Gastroesophageal sphincter (tissue), 4 donors: ENCODE measurements at regions not wholly inside any gene's neighbourhood (a gene's known extent, or its start where the extent isn't known, plus 50 kb on each side); places are given as distances from the start of the nearest gene placed in this dataset.
A peak's percentile ranks its signal among the peaks of the same experiment; 100 is the strongest.

Experiments
- ATAC-seq: fragments of 150-250 bp; one replicate; pipeline ENCODE4 v1.9.1; 2016; ENCODE audit warnings: mild to moderate bottlenecking, moderate library complexity
- H3K27ac ChIP-seq, 4 donors: fragments of 200-600 bp; sonication (generic) in 3 of 4; 1 replicate in 3 of 4; 2 replicates in 1 of 4; pipeline ENCODE4 v1.5.1; 2016 to 2019
- H3K27me3 ChIP-seq: fragments of 200-600 bp; sonication (generic); one replicate; pipeline ENCODE4 v1.5.1; 2019
- H3K36me3 ChIP-seq, 2 donors: fragments of 200-600 bp; sonication (generic); one replicate each; pipeline ENCODE4 v1.5.1; 2019; ENCODE audit warnings: control low read depth in 1 of 2
- H3K4me1 ChIP-seq, 3 donors: fragments of 200-600 bp; sonication (generic); 1 replicate in 2 of 3; 2 replicates in 1 of 3; pipeline ENCODE4 v1.5.1; 2016 to 2019; ENCODE audit warnings: control low read depth in 2 of 3
- H3K4me3 ChIP-seq, 2 donors: fragments of 200-600 bp; sonication (generic); one replicate each; pipeline ENCODE4 v1.5.1; 2019; ENCODE audit warnings: mild to moderate bottlenecking in 1 of 2, moderate library complexity in 1 of 2
- H3K9me3 ChIP-seq, 3 donors: fragments of 200-600 bp; sonication (generic); one replicate each; pipeline ENCODE4 v1.5.1; 2017 to 2019; ENCODE audit warnings: control low read depth in 2 of 3
- CTCF ChIP-seq, 4 experiments: fragments of 200-600 bp in 2 of 4; fragments of 450-650 bp in 2 of 4; sonication (generic) in 1 of 4; IDR thresholded peaks; one replicate each; pipeline ENCODE4 v1.5.1; 2017 to 2019; ENCODE audit warnings: antibody characterized with exemption in 4 of 4, mild to moderate bottlenecking in 2 of 4, moderate library complexity in 2 of 4
- EP300 ChIP-seq: sonication (generic); formaldehyde crosslinking; IDR thresholded peaks from one replicate; pipeline ENCODE4 v1.6.1; 2017; ENCODE audit warnings: antibody characterized with exemption, mild to moderate bottlenecking
- POLR2A ChIP-seq, 2 donors: fragments of 450-650 bp; IDR thresholded peaks; one replicate each; pipeline ENCODE4 v1.6.1; 2017; ENCODE audit warnings: antibody characterized with exemption in 2 of 2, mild to moderate bottlenecking in 2 of 2, moderate library complexity in 1 of 2
- POLR2AphosphoS5 ChIP-seq: sonication (generic); formaldehyde crosslinking; IDR thresholded peaks from one replicate; pipeline ENCODE4 v1.6.1; 2017; ENCODE audit warnings: antibody characterized with exemption
- WGBS, 2 donors: methylation state at CpG; one replicate each; pipeline ENCODE4 v1.1.5; 2018; ENCODE audit warnings: low coverage in 1 of 2; 5-methylcytosine and 5-hydroxymethylcytosine counted together

- TF ChIP-seq POLR2AphosphoS5: no peak
- no peaks in the 10 kb centered on the region for H3K9me3 ChIP-seq
- no peak overlapping the region for H3K27ac ChIP-seq
Measured at GRCh38 chrX:13494562-13494961, 74.8 kb upstream of the EGFL6 start.

GRCh38 chrX:13493659-13494058, 75.7 kb upstream of the EGFL6 start:
- H3K27ac ChIP-seq: no peak overlapping the region
- no peaks in the 10 kb centered on the region for H3K9me3 ChIP-seq
- no peaks in the 10 kb centered on the region for H3K27me3 ChIP-seq
- no peak for TF ChIP-seq POLR2A (IDR thresholded peaks at IDR 0.05)
- TF ChIP-seq CTCF (IDR thresholded peaks at IDR 0.05): no peak
- TF ChIP-seq POLR2AphosphoS5: no peak
- TF ChIP-seq EP300: no peak
- H3K36me3 ChIP-seq: no peaks in the 10 kb centered on the region
- 79 to 84% methylated on average over 2 to 5 of the region's 5 CpGs for WGBS, 2 donors
- H3K4me3 ChIP-seq: no peak overlapping the region
- peaks cover 0 to 3% (median 0%) of the 10 kb centered on the region in 3 donors for H3K4me1 ChIP-seq
- ATAC-seq: no peak

More at GRCh38 chrX:13494562-13494961, 74.8 kb upstream of the EGFL6 start:
- H3K27me3 ChIP-seq: no peaks in the 10 kb centered on the region
- no peak overlapping the region for H3K4me3 ChIP-seq
- no peak for ATAC-seq
- no peaks in the 10 kb centered on the region for H3K4me1 ChIP-seq
- H3K36me3 ChIP-seq: no peaks in the 10 kb centered on the region
- 77 to 100% methylated on average over 2 of the region's 2 CpGs for WGBS, 2 donors

- 95% methylated on average over 2 of the region's 2 CpGs; no CpG with 5 or more reads in 1 of the 2 donors for WGBS, 2 donors
Measured at GRCh38 chrX:13492286-13492685, 77.1 kb upstream of the EGFL6 start.

GRCh38 chrX:13491061-13491460, 78.3 kb upstream of the EGFL6 start:
- no peak overlapping the region for H3K4me3 ChIP-seq
- H3K36me3 ChIP-seq: no peaks in the 10 kb centered on the region
- H3K27me3 ChIP-seq: no peaks in the 10 kb centered on the region
- TF ChIP-seq POLR2A (IDR thresholded peaks at IDR 0.05) (no peak), EP300 (no peak), POLR2AphosphoS5 (no peak), CTCF (IDR thresholded peaks at IDR 0.05) (no peak)
- no peak for ATAC-seq
- 71 to 88% methylated on average over 3 of the region's 3 CpGs for WGBS, 2 donors
- no peak overlapping the region for H3K27ac ChIP-seq
- H3K9me3 ChIP-seq: no peaks in the 10 kb centered on the region
- H3K4me1 ChIP-seq: peaks cover 0 to 29% (median 5%) of the 10 kb centered on the region in 3 donors

More at GRCh38 chrX:13492286-13492685, 77.1 kb upstream of the EGFL6 start:
- Histone ChIP-seq H3K36me3 (no peaks in the 10 kb centered on the region), H3K9me3 (no peaks in the 10 kb centered on the region), H3K4me1 (peaks cover 0 to 16% (median 5%) of the 10 kb centered on the region in 3 donors), H3K4me3 (no peak overlapping the region), H3K27me3 (no peaks in the 10 kb centered on the region), H3K27ac (no peak overlapping the region)
- no peak for TF ChIP-seq EP300
- TF ChIP-seq CTCF (IDR thresholded peaks at IDR 0.05): no peak
- TF ChIP-seq POLR2AphosphoS5: no peak
- no peak for TF ChIP-seq POLR2A (IDR thresholded peaks at IDR 0.05)
- ATAC-seq: no peak

GRCh38 chrX:13489454-13489853, 79.9 kb upstream of the EGFL6 start:
- no peaks in the 10 kb centered on the region for H3K27me3 ChIP-seq
- 23 to 40% methylated on average over 1 to 5 of the region's 5 CpGs for WGBS, 2 donors
- H3K27ac ChIP-seq: no peak overlapping the region
- no peak overlapping the region for H3K4me3 ChIP-seq
- H3K9me3 ChIP-seq: no peaks in the 10 kb centered on the region
- peak; percentile 28 for ATAC-seq
- H3K36me3 ChIP-seq: no peaks in the 10 kb centered on the region
- no peak for TF ChIP-seq EP300
- no peak for TF ChIP-seq POLR2AphosphoS5
- TF ChIP-seq POLR2A (IDR thresholded peaks at IDR 0.05): no peak
- no peak for TF ChIP-seq CTCF (IDR thresholded peaks at IDR 0.05)
- peaks cover 0 to 29% (median 5%) of the 10 kb centered on the region in 3 donors for H3K4me1 ChIP-seq
